GM23338 (cell line): ENCODE measurements at regions not wholly inside any gene's neighbourhood (a gene's known extent, or its start where the extent isn't known, plus 50 kb on each side); places are given as distances from the start of the nearest gene placed in this dataset.

Experiments
- ATAC-seq: fragments of 200-7000 bp; cut with Tn5 transposase; 3 replicates; pipeline ENCODE4 v1.9.1; 2020
- DNase-seq: peaks from one replicate; pipeline ENCODE4 v3.0.0-alpha.2; 2015; ENCODE audit warnings: low spot score
- H2AFZ ChIP-seq: fragments of 200-600 bp; sonication (generic); 2 replicates; pipeline ENCODE4 v1.8.0; 2016; ENCODE audit warnings: antibody characterized with exemption, mild to moderate bottlenecking, moderate library complexity
- H3F3A ChIP-seq: fragments of 200-600 bp; sonication (generic); replicated peaks from 2 replicates; pipeline ENCODE4 v1.8.0; 2017; ENCODE audit warnings: antibody characterized with exemption, mixed run types, low read depth
- H3K27ac ChIP-seq: fragments of 200-600 bp; sonication (generic); 2 replicates; pipeline ENCODE4 v1.6.1; 2016; ENCODE audit warnings: low read depth
- H3K27me3 ChIP-seq: fragments of 200-600 bp; sonication (generic); 2 replicates; pipeline ENCODE4 v1.8.0; 2016; ENCODE audit warnings: mild to moderate bottlenecking, mixed run types, moderate library complexity; ENCODE audit not compliant: insufficient read depth
- H3K36me3 ChIP-seq: fragments of 200-600 bp; sonication (generic); 2 replicates; pipeline ENCODE4 v1.8.0; 2016; ENCODE audit warnings: mild to moderate bottlenecking; ENCODE audit not compliant: insufficient read depth
- H3K4me1 ChIP-seq: fragments of 200-600 bp; sonication (generic); 2 replicates; pipeline ENCODE4 v1.8.0; 2016; ENCODE audit warnings: mild to moderate bottlenecking, moderate library complexity; ENCODE audit not compliant: insufficient read depth
- H3K4me2 ChIP-seq: fragments of 200-600 bp; sonication (generic); 2 replicates; pipeline ENCODE4 v1.7.1; 2017; ENCODE audit warnings: mixed run types
- H3K4me3 ChIP-seq: fragments of 200-600 bp; sonication (generic); 2 replicates; pipeline ENCODE4 v1.6.1; 2016; ENCODE audit warnings: mixed run types
- H3K79me2 ChIP-seq: fragments of 200-600 bp; sonication (generic); replicated peaks from 2 replicates; pipeline ENCODE4 v1.8.0; 2017; ENCODE audit warnings: mild to moderate bottlenecking; ENCODE audit not compliant: insufficient read depth
- H3K9me2 ChIP-seq: fragments of 200-600 bp; sonication (generic); 2 replicates; pipeline ENCODE4 v1.8.0; 2017; ENCODE audit not compliant: insufficient read depth
- H4K20me1 ChIP-seq: fragments of 200-600 bp; sonication (generic); replicated peaks from 2 replicates; pipeline ENCODE4 v1.8.0; 2017; ENCODE audit warnings: mild to moderate bottlenecking; ENCODE audit not compliant: insufficient read depth
- H3K27ac Mint-ChIP-seq: 2 replicates; pipeline ENCODE4 v1.8.0; 2020; ENCODE audit warnings: inconsistent platforms, mild to moderate bottlenecking, moderate library complexity, mixed read lengths
- H3K27me3 Mint-ChIP-seq: 3 replicates; pipeline ENCODE4 v1.8.0; 2022; ENCODE audit warnings: low read depth, mild to moderate bottlenecking, moderate library complexity, mixed read lengths, inconsistent platforms; ENCODE audit not compliant: insufficient read depth, poor library complexity
- H3K36me3 Mint-ChIP-seq: 3 replicates; pipeline ENCODE4 v1.8.0; 2021; ENCODE audit warnings: low read depth, mild to moderate bottlenecking, inconsistent platforms, moderate library complexity, mixed read lengths
- H3K4me1 Mint-ChIP-seq: 3 replicates; pipeline ENCODE4 v1.8.0; 2020; ENCODE audit warnings: mild to moderate bottlenecking, inconsistent platforms, mixed read lengths
- H3K4me3 Mint-ChIP-seq: 3 replicates; pipeline ENCODE4 v1.8.0; 2021; ENCODE audit warnings: moderate library complexity, mild to moderate bottlenecking, inconsistent platforms, mixed read lengths
- H3K9me3 Mint-ChIP-seq: 3 replicates; pipeline ENCODE4 v1.8.0; 2020; ENCODE audit warnings: moderate library complexity, mild to moderate bottlenecking, inconsistent platforms, mixed read lengths
- EZH2 ChIP-seq: fragments of 200-600 bp; sonication (generic); IDR thresholded peaks from one replicate; pipeline ENCODE4 v1.8.0; 2017; ENCODE audit warnings: antibody characterized with exemption, mild to moderate bottlenecking, low read depth; ENCODE audit not compliant: unreplicated experiment
- EZH2phosphoT487 ChIP-seq: fragments of 200-600 bp; sonication (generic); IDR thresholded peaks from one replicate; pipeline ENCODE4 v1.8.1; 2018; ENCODE audit warnings: antibody characterized with exemption; ENCODE audit not compliant: unreplicated experiment
- JUNB ChIP-seq: IDR thresholded peaks from one replicate; pipeline ENCODE4 v1.6.1; 2016; ENCODE audit warnings: antibody characterized with exemption; ENCODE audit not compliant: unreplicated experiment
- NANOG ChIP-seq: IDR thresholded peaks from 2 replicates; pipeline ENCODE4 v1.6.1; 2016; ENCODE audit warnings: antibody characterized with exemption, borderline replicate concordance
- POLR2AphosphoS5 ChIP-seq: IDR thresholded peaks from 2 replicates; pipeline ENCODE4 v1.6.1; 2016; ENCODE audit warnings: antibody characterized with exemption, low read depth
- REST ChIP-seq: IDR thresholded peaks from one replicate; pipeline ENCODE4 v1.6.1; 2018; ENCODE audit warnings: antibody characterized with exemption; ENCODE audit not compliant: unreplicated experiment
- STAT1 ChIP-seq: IDR thresholded peaks from one replicate; pipeline ENCODE4 v1.6.1; 2016; ENCODE audit warnings: antibody characterized with exemption; ENCODE audit not compliant: unreplicated experiment
- ZNF462 ChIP-seq: fragments of 250-450 bp; sonication (Bioruptor Pico); IDR thresholded peaks from 2 replicates; pipeline ENCODE4 v1.5.0; 2020; ENCODE audit warnings: mild to moderate bottlenecking, moderate library complexity
- TF ChIP-seq, protein P1 (sequence below): IDR thresholded peaks from 2 replicates; pipeline ENCODE4 v1.6.1; 2016; ENCODE audit warnings: antibody characterized with exemption

- Histone ChIP-seq H4K20me1 (no peaks in the 10 kb centered on the region), H3K79me2 (no peaks in the 10 kb centered on the region), H3K4me2 (no peak overlapping the region), H3K36me3 (no peaks in the 10 kb centered on the region), H3F3A (no peaks in the 10 kb centered on the region), H2AFZ (peak overlapping the region; percentile 70; the same call in 1 of the 2 replicates), H3K4me3 (no peak overlapping the region), H3K27ac (no peak overlapping the region), H3K9me2 (no peaks in the 10 kb centered on the region), H3K27me3 (no peaks in the 10 kb centered on the region), H3K4me1 (no peaks in the 10 kb centered on the region)
- TF ChIP-seq EZH2 (no peak), EZH2phosphoT487 (no peak), ZNF462 (no peak), JUNB (no peak), POLR2AphosphoS5 (no peak), STAT1 (no peak), NANOG (no peak), REST (no peak)
- TF ChIP-seq, protein P1, sequence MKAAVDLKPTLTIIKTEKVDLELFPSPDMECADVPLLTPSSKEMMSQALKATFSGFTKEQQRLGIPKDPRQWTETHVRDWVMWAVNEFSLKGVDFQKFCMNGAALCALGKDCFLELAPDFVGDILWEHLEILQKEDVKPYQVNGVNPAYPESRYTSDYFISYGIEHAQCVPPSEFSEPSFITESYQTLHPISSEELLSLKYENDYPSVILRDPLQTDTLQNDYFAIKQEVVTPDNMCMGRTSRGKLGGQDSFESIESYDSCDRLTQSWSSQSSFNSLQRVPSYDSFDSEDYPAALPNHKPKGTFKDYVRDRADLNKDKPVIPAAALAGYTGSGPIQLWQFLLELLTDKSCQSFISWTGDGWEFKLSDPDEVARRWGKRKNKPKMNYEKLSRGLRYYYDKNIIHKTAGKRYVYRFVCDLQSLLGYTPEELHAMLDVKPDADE: no peak
- DNase-seq: no peak
- Mint-ChIP-seq H3K4me1 (no peaks in the 10 kb centered on the region), H3K9me3 (no peaks in the 10 kb centered on the region; the same call in 2 of the 3 replicates), H3K36me3 (no peaks in the 10 kb centered on the region), H3K4me3 (no peak overlapping the region), H3K27me3 (no peaks in the 10 kb centered on the region), H3K27ac (peak overlapping the region; percentile 43; the same call in 1 of the 2 replicates)
- ATAC-seq: no peak
Measured at GRCh38 chr7:112654322-112655216, 135.6 kb downstream of the TMEM168 start.
